Upper lobe of right lung (tissue), 1 donor: ENCODE measurements at regions not wholly inside any gene's neighbourhood (a gene's known extent, or its start where the extent isn't known, plus 50 kb on each side); places are given as distances from the start of the nearest gene placed in this dataset.
"Not testable (repeated sequence)": the region's sequence is repeated elsewhere in the genome, so short reads cannot be mapped to it uniquely, and the experiment has no call there.

Source experiments
- ATAC-seq: fragments of 200-7000 bp; cut with Tn5 transposase; one replicate; pipeline ENCODE4 v1.9.1; 2020; ENCODE audit warnings: mild to moderate bottlenecking, moderate library complexity
- DNase-seq: peaks from one replicate; pipeline ENCODE4 v3.0.0-alpha.2; 2020
- H3K27ac ChIP-seq: fragments of 200-600 bp; one replicate; pipeline ENCODE4 v1.8.0; 2022
- H3K27me3 ChIP-seq: fragments of 200-600 bp; one replicate; pipeline ENCODE4 v1.8.0; 2022; ENCODE audit warnings: mild to moderate bottlenecking
- H3K36me3 ChIP-seq: fragments of 200-600 bp; one replicate; pipeline ENCODE4 v1.8.0; 2022
- H3K4me1 ChIP-seq: fragments of 200-600 bp; one replicate; pipeline ENCODE4 v1.8.0; 2022
- H3K4me3 ChIP-seq: fragments of 200-600 bp; one replicate; pipeline ENCODE4 v1.8.0; 2022; ENCODE audit warnings: mild to moderate bottlenecking
- H3K9me3 ChIP-seq: fragments of 200-600 bp; one replicate; pipeline ENCODE4 v1.8.0; 2022
- CTCF ChIP-seq: fragments of 200-600 bp; IDR thresholded peaks from one replicate; pipeline ENCODE4 v1.8.0; 2022; ENCODE audit warnings: antibody characterized with exemption
- intact Hi-C: fragments of 100-400 bp; cut with DNase I; formaldehyde crosslinking; loops from one replicate; pipeline ENCODE4 v1.11.0; 2022
- donor health status: DM: no; HTN: yes; CAD: no; lungs with severe emphysema.

GRCh38 chr6:780706-781105 is 87.8 kb upstream of the EXOC2 start:
- no peak overlapping the region for H3K4me3 ChIP-seq
- H3K27me3 ChIP-seq, result no peaks in the 10 kb centered on the region
- no peak for TF ChIP-seq CTCF
- no peaks in the 10 kb centered on the region for H3K9me3 ChIP-seq
- no peaks in the 10 kb centered on the region for H3K4me1 ChIP-seq
- H3K27ac ChIP-seq, result no peak overlapping the region
- H3K36me3 ChIP-seq, result no peaks in the 10 kb centered on the region
- ATAC-seq (no peak), DNase-seq (no peak)
- intact Hi-C loops, result no loop called here

- H3K27ac ChIP-seq, result peak overlapping the region; percentile 58
- no peak for TF ChIP-seq CTCF
- intact Hi-C loops, result no loop called here
- no peak overlapping the region for H3K4me3 ChIP-seq
- DNase-seq (no peak), ATAC-seq (no peak)
- no peaks in the 10 kb centered on the region for H3K36me3 ChIP-seq
- no peaks in the 10 kb centered on the region for H3K4me1 ChIP-seq
- no peaks in the 10 kb centered on the region for H3K9me3 ChIP-seq
- no peaks in the 10 kb centered on the region for H3K27me3 ChIP-seq
These were observed 84.0 kb upstream of the EXOC2 start for GRCh38 chr6:776951-777350.

- Histone ChIP-seq H3K36me3 (no peaks in the 10 kb centered on the region), H3K4me3 (no peak overlapping the region), H3K27ac (peak overlapping the region; percentile 58), H3K9me3 (no peaks in the 10 kb centered on the region), H3K27me3 (no peaks in the 10 kb centered on the region), H3K4me1 (no peaks in the 10 kb centered on the region)
- peak; percentile 79 for ATAC-seq
- DNase-seq, result no peak
- intact Hi-C loops, result no loop called here
- no peak for TF ChIP-seq CTCF
These were observed 83.6 kb upstream of the EXOC2 start for GRCh38 chr6:776528-776931.

GRCh38 chr6:775863-776262 is 82.9 kb upstream of the EXOC2 start:
- ATAC-seq (no peak), DNase-seq (no peak)
- no peak overlapping the region for H3K27ac ChIP-seq
- no peaks in the 10 kb centered on the region for H3K36me3 ChIP-seq
- intact Hi-C loops, result no loop called here
- H3K4me3 ChIP-seq, result no peak overlapping the region
- no peaks in the 10 kb centered on the region for H3K4me1 ChIP-seq
- TF ChIP-seq CTCF, result no peak
- no peaks in the 10 kb centered on the region for H3K9me3 ChIP-seq
- H3K27me3 ChIP-seq, result no peaks in the 10 kb centered on the region

GRCh38 chr6:771683-772082 is 78.7 kb upstream of the EXOC2 start:
- H3K4me1 ChIP-seq, ATAC-seq, H3K9me3 ChIP-seq, H3K4me3 ChIP-seq, H3K27me3 ChIP-seq, H3K27ac ChIP-seq, DNase-seq, H3K36me3 ChIP-seq, intact Hi-C loops: not testable (repeated sequence)

GRCh38 chr6:767755-768512 is 75.0 kb upstream of the EXOC2 start:
- intact Hi-C loops, result no loop called here
- Histone ChIP-seq H3K9me3 (no peaks in the 10 kb centered on the region), H3K27ac (no peak overlapping the region), H3K4me1 (peaks cover 7% of the 10 kb centered on the region), H3K4me3 (no peak overlapping the region), H3K36me3 (no peaks in the 10 kb centered on the region), H3K27me3 (no peaks in the 10 kb centered on the region)
- ATAC-seq, result no peak
- TF ChIP-seq CTCF, result no peak
- no peak for DNase-seq
